Testis (tissue), 2 donors: ENCODE measurements at regions not wholly inside any gene's neighbourhood (a gene's known extent, or its start where the extent isn't known, plus 50 kb on each side); places are given as distances from the start of the nearest gene placed in this dataset.
A peak's percentile ranks its signal among the peaks of the same experiment; 100 is the strongest.
"Not testable (repeated sequence)": the region's sequence is repeated elsewhere in the genome, so short reads cannot be mapped to it uniquely, and the experiment has no call there.

Source experiments
- DNase-seq: peaks from one replicate; pipeline ENCODE4 v3.0.0-alpha.2; 2019
- H3K27ac ChIP-seq, 2 donors: fragments of 200-600 bp; sonication (generic); one replicate each; pipeline ENCODE4 v1.5.1; 2019
- H3K27me3 ChIP-seq: fragments of 200-600 bp; sonication (generic); one replicate; pipeline ENCODE4 v1.5.1; 2019
- H3K36me3 ChIP-seq: fragments of 200-600 bp; sonication (generic); one replicate; pipeline ENCODE4 v1.5.1; 2017; ENCODE audit warnings: low read depth; ENCODE audit errors: missing control alignments
- H3K4me1 ChIP-seq: fragments of 200-600 bp; sonication (generic); one replicate; pipeline ENCODE4 v1.5.1; 2019
- H3K4me3 ChIP-seq, 2 donors: fragments of 200-600 bp; sonication (generic); one replicate each; pipeline ENCODE4 v1.5.1; 2017 to 2019
- H3K9me3 ChIP-seq: fragments of 200-600 bp; sonication (generic); one replicate; pipeline ENCODE4 v1.5.1; 2017
- WGBS, 2 donors: methylation state at CpG; one replicate each; pipeline ENCODE4 v1.1.5; 2018; 5-methylcytosine and 5-hydroxymethylcytosine counted together
- intact Hi-C: fragments of 100-400 bp; cut with DNase I; formaldehyde crosslinking; loops from one replicate; pipeline ENCODE4 v1.15.1; 2023; ENCODE audit warnings: low total_unique reads

GRCh38 chrX:89539150-89539549 lies 382.6 kb upstream of the TGIF2LX start:
- H3K27me3 ChIP-seq, H3K4me1 ChIP-seq, H3K27ac ChIP-seq, intact Hi-C loops, H3K9me3 ChIP-seq, DNase-seq, H3K36me3 ChIP-seq, H3K4me3 ChIP-seq: not testable (repeated sequence)
- 68 to 92% methylated on average over 4 of the region's 5 CpGs for WGBS, 2 donors

- intact Hi-C loops, DNase-seq, H3K36me3 ChIP-seq, H3K4me1 ChIP-seq, H3K4me3 ChIP-seq, H3K9me3 ChIP-seq, H3K27me3 ChIP-seq, H3K27ac ChIP-seq: not testable (repeated sequence)
- 61 to 89% methylated on average over 3 of the region's 3 CpGs for WGBS, 2 donors
Measured at GRCh38 chrX:89557146-89557545, 364.6 kb upstream of the TGIF2LX start.

- H3K9me3 ChIP-seq, DNase-seq, H3K27me3 ChIP-seq, intact Hi-C loops, H3K36me3 ChIP-seq, H3K4me1 ChIP-seq, H3K4me3 ChIP-seq, H3K27ac ChIP-seq: not testable (repeated sequence)
- 71 to 89% methylated on average over 1 to 2 of the region's 4 CpGs for WGBS, 2 donors
Measured at GRCh38 chrX:89562079-89562478, 359.6 kb upstream of the TGIF2LX start.

- DNase-seq, H3K36me3 ChIP-seq, H3K27me3 ChIP-seq, H3K4me1 ChIP-seq, H3K4me3 ChIP-seq, H3K27ac ChIP-seq, H3K9me3 ChIP-seq, intact Hi-C loops: not testable (repeated sequence)
- 91% methylated on average over 4 of the region's 6 CpGs; no CpG with 5 or more reads in 1 of the 2 donors for WGBS, 2 donors
Measured at GRCh38 chrX:89563107-89563506, 358.6 kb upstream of the TGIF2LX start.

GRCh38 chrX:89567787-89568186 lies 353.9 kb upstream of the TGIF2LX start:
- H3K27ac ChIP-seq, H3K36me3 ChIP-seq, DNase-seq, intact Hi-C loops, H3K27me3 ChIP-seq, H3K9me3 ChIP-seq, H3K4me3 ChIP-seq, H3K4me1 ChIP-seq: not testable (repeated sequence)

- H3K4me1 ChIP-seq, H3K9me3 ChIP-seq, H3K27ac ChIP-seq, H3K27me3 ChIP-seq, H3K36me3 ChIP-seq, H3K4me3 ChIP-seq, intact Hi-C loops: not testable (repeated sequence)
- DNase-seq: peak; percentile 13
- 48 to 69% methylated on average over 3 to 4 of the region's 4 CpGs for WGBS, 2 donors
Measured at GRCh38 chrX:89581868-89582267, 339.8 kb upstream of the TGIF2LX start.

- H3K27ac ChIP-seq, H3K4me3 ChIP-seq, H3K4me1 ChIP-seq, H3K36me3 ChIP-seq, H3K27me3 ChIP-seq, intact Hi-C loops, H3K9me3 ChIP-seq, DNase-seq: not testable (repeated sequence)
- 57 to 94% methylated on average over 1 to 2 of the region's 2 CpGs for WGBS, 2 donors
Measured at GRCh38 chrX:89631858-89632257, 289.9 kb upstream of the TGIF2LX start.

- WGBS, 2 donors: 85% methylated on average over 4 of the region's 4 CpGs; no CpG with 5 or more reads in 1 of the 2 donors
- intact Hi-C loops, H3K36me3 ChIP-seq, H3K9me3 ChIP-seq, H3K4me1 ChIP-seq, H3K4me3 ChIP-seq, DNase-seq, H3K27me3 ChIP-seq, H3K27ac ChIP-seq: not testable (repeated sequence)
Measured at GRCh38 chrX:89635887-89636286, 285.8 kb upstream of the TGIF2LX start.

- H3K4me1 ChIP-seq, intact Hi-C loops, H3K36me3 ChIP-seq, H3K27ac ChIP-seq, H3K9me3 ChIP-seq, H3K4me3 ChIP-seq, H3K27me3 ChIP-seq, DNase-seq: not testable (repeated sequence)
- 100% methylated on average over 1 of the region's 1 CpG; no CpG with 5 or more reads in 1 of the 2 donors for WGBS, 2 donors
Measured at GRCh38 chrX:89658662-89659061, 263.0 kb upstream of the TGIF2LX start.

GRCh38 chrX:89706481-89706880 lies 215.2 kb upstream of the TGIF2LX start:
- H3K27me3 ChIP-seq, H3K4me3 ChIP-seq, H3K36me3 ChIP-seq, intact Hi-C loops, H3K4me1 ChIP-seq, H3K9me3 ChIP-seq, H3K27ac ChIP-seq, DNase-seq: not testable (repeated sequence)
- no CpG with 5 or more reads among the region's 1 CpG for WGBS, 2 donors

- intact Hi-C loops, H3K9me3 ChIP-seq, DNase-seq, H3K27me3 ChIP-seq, H3K4me1 ChIP-seq, H3K4me3 ChIP-seq, H3K27ac ChIP-seq, H3K36me3 ChIP-seq: not testable (repeated sequence)
- no CpG with 5 or more reads among the region's 1 CpG for WGBS, 2 donors
Measured at GRCh38 chrX:89707363-89707927, 214.3 kb upstream of the TGIF2LX start.

GRCh38 chrX:89734367-89734766 lies 187.3 kb upstream of the TGIF2LX start:
- H3K4me1 ChIP-seq, H3K27me3 ChIP-seq, intact Hi-C loops, H3K9me3 ChIP-seq, H3K4me3 ChIP-seq, DNase-seq, H3K27ac ChIP-seq, H3K36me3 ChIP-seq: not testable (repeated sequence)
- WGBS, 2 donors: 65 to 96% methylated on average over 8 to 11 of the region's 11 CpGs

GRCh38 chrX:89756466-89756865 lies 165.2 kb upstream of the TGIF2LX start:
- H3K4me1 ChIP-seq, intact Hi-C loops, H3K9me3 ChIP-seq, H3K4me3 ChIP-seq, H3K27me3 ChIP-seq, H3K36me3 ChIP-seq, H3K27ac ChIP-seq, DNase-seq: not testable (repeated sequence)
- 79 to 100% methylated on average over 4 of the region's 4 CpGs for WGBS, 2 donors
